CD14-positive monocyte (primary cell): ENCODE measurements at regions not wholly inside any gene's neighbourhood (a gene's known extent, or its start where the extent isn't known, plus 50 kb on each side); places are given as distances from the start of the nearest gene placed in this dataset.

Source experiments
- DNase-seq, 3 donors: peaks; one replicate each; pipeline ENCODE4 v3.0.0-alpha.2; 2011 to 2022
- H2AFZ ChIP-seq: 2 replicates; pipeline ENCODE4 v1.6.0; 2012; ENCODE audit warnings: mild to moderate bottlenecking, low read depth, low read length, inconsistent platforms; ENCODE audit not compliant: insufficient read depth, poor library complexity, severe bottlenecking
- H3K27ac ChIP-seq, 2 donors: 1 replicate in 1 of 2; 2 replicates in 1 of 2; pipeline ENCODE4 v1.5.1; 2012 to 2013; ENCODE audit warnings: low read length in 2 of 2, control low read depth in 1 of 2, inconsistent platforms in 1 of 2, low read depth in 1 of 2, mild to moderate bottlenecking in 1 of 2
- H3K27me3 ChIP-seq, 2 donors: one replicate each; pipeline versions ENCODE4 v1.6.0 to v1.6.1; 2011 to 2013; ENCODE audit warnings: low read length in 2 of 2; ENCODE audit not compliant: control insufficient read depth in 2 of 2, insufficient read depth in 2 of 2
- H3K36me3 ChIP-seq, 2 donors: replicated peaks in 1 of 2; 1 replicate in 1 of 2; 2 replicates in 1 of 2; pipeline versions ENCODE4 v1.5.1 to v1.6.1; 2012 to 2013; ENCODE audit warnings: low read length in 2 of 2, control low read depth in 1 of 2, inconsistent platforms in 1 of 2, mild to moderate bottlenecking in 1 of 2; ENCODE audit not compliant: insufficient read depth in 2 of 2, control insufficient read depth in 1 of 2
- H3K4me1 ChIP-seq, 2 donors: 1 replicate in 1 of 2; 2 replicates in 1 of 2; pipeline versions ENCODE4 v1.5.1 to v1.6.1; 2012 to 2013; ENCODE audit warnings: low read length in 2 of 2, control low read depth in 1 of 2, inconsistent platforms in 1 of 2, mild to moderate bottlenecking in 1 of 2, moderate library complexity in 1 of 2; ENCODE audit not compliant: insufficient read depth in 2 of 2, control insufficient read depth in 1 of 2
- H3K4me2 ChIP-seq: replicated peaks from 2 replicates; pipeline ENCODE3; 2012; ENCODE audit warnings: low read length, moderate library complexity, mild to moderate bottlenecking; ENCODE audit not compliant: poor library complexity, severe bottlenecking; ENCODE audit errors: extremely low read depth
- H3K4me3 ChIP-seq, 3 experiments: fragments of 200-600 bp in 1 of 3; sonication (generic) in 1 of 3; replicated peaks in 1 of 3; 1 replicate in 2 of 3; 2 replicates in 1 of 3; pipeline ENCODE4 v1.5.1; 2011 to 2013; ENCODE audit warnings: low read length in 3 of 3, mild to moderate bottlenecking in 3 of 3, control low read depth in 2 of 3, low read depth in 2 of 3, inconsistent platforms in 1 of 3, moderate library complexity in 1 of 3
- H3K79me2 ChIP-seq: 2 replicates; pipeline ENCODE4 v1.6.0; 2012; ENCODE audit warnings: mild to moderate bottlenecking, control low read depth, inconsistent platforms, low read length, moderate library complexity; ENCODE audit not compliant: insufficient read depth
- H3K9ac ChIP-seq: 2 replicates; pipeline ENCODE4 v1.6.0; 2017; ENCODE audit warnings: low read length, mild to moderate bottlenecking; ENCODE audit not compliant: insufficient read depth, poor library complexity, severe bottlenecking
- H3K9me3 ChIP-seq, 2 donors: replicated peaks in 1 of 2; 1 replicate in 1 of 2; 2 replicates in 1 of 2; pipeline versions ENCODE4 v1.5.1 to v1.6.1; 2012 to 2013; ENCODE audit warnings: low read length in 2 of 2, control low read depth in 1 of 2; ENCODE audit not compliant: control insufficient read depth in 1 of 2, insufficient read depth in 1 of 2
- H4K20me1 ChIP-seq: 2 replicates; pipeline ENCODE4 v1.6.0; 2012; ENCODE audit warnings: mild to moderate bottlenecking, low read length, control low read depth, moderate library complexity; ENCODE audit not compliant: insufficient read depth
- H3K27ac Mint-ChIP-seq, 7 donors: one replicate each; pipeline ENCODE4 v1.8.0; 2020; ENCODE audit warnings: mild to moderate bottlenecking in 7 of 7, mixed read lengths in 7 of 7, moderate library complexity in 6 of 7, inconsistent platforms in 2 of 7
- H3K27me3 Mint-ChIP-seq, 3 donors: one replicate each; pipeline ENCODE4 v1.8.0; 2021 to 2022; ENCODE audit warnings: low read depth in 3 of 3, mild to moderate bottlenecking in 3 of 3, mixed read lengths in 3 of 3, moderate library complexity in 3 of 3, inconsistent platforms in 1 of 3
- H3K36me3 Mint-ChIP-seq, 2 donors: one replicate each; pipeline ENCODE4 v1.8.0; 2020; ENCODE audit warnings: mixed read lengths in 2 of 2, inconsistent platforms in 1 of 2, mild to moderate bottlenecking in 1 of 2
- H3K4me1 Mint-ChIP-seq: one replicate; pipeline ENCODE4 v1.8.0; 2020; ENCODE audit warnings: mild to moderate bottlenecking, mixed read lengths
- H3K4me3 Mint-ChIP-seq, 2 donors: one replicate each; pipeline ENCODE4 v1.8.0; 2020; ENCODE audit warnings: mild to moderate bottlenecking in 2 of 2, mixed read lengths in 2 of 2, moderate library complexity in 1 of 2
- H3K9me3 Mint-ChIP-seq, 7 donors: one replicate each; pipeline ENCODE4 v1.8.0; 2020 to 2022; ENCODE audit warnings: mixed read lengths in 7 of 7, mild to moderate bottlenecking in 6 of 7, moderate library complexity in 6 of 7, inconsistent platforms in 2 of 7
- CTCF ChIP-seq: fragments of 200-600 bp; IDR thresholded peaks from one replicate; pipeline ENCODE4 v1.8.0; 2022; ENCODE audit warnings: antibody characterized with exemption, mild to moderate bottlenecking
- WGBS: methylation state at CpG from one replicate; pipeline ENCODE4 v1.1.5; 2013; ENCODE audit warnings: missing lambda C conversion rate; ENCODE audit not compliant: insufficient coverage; 5-methylcytosine and 5-hydroxymethylcytosine counted together
- intact Hi-C, 2 donors: fragments of 100-400 bp; cut with micrococcal nuclease; formaldehyde crosslinking; loops; one replicate each; pipeline versions ENCODE4 v1.15.0 to v1.15.1; 2023

GRCh38 chr15:87355946-87356345 is 900.6 kb downstream of the NTRK3 start:
- H3K36me3 Mint-ChIP-seq, result no peaks in the 10 kb centered on the region
- no CpG with 5 or more reads among the region's 1 CpG for WGBS

GRCh38 chr15:87354661-87355410 is 901.7 kb downstream of the NTRK3 start:
- H3K27ac ChIP-seq, result no peak overlapping the region
- no peak overlapping the region for H2AFZ ChIP-seq
- no peaks in the 10 kb centered on the region for H3K79me2 ChIP-seq
- no peaks in the 10 kb centered on the region for H4K20me1 ChIP-seq
- Mint-ChIP-seq H3K4me3 (no peak overlapping the region), H3K27me3 (no peaks in the 10 kb centered on the region), H3K9me3 (peaks cover 0 to 19% (median 7%) of the 10 kb centered on the region in 7 donors), H3K27ac (no peak overlapping the region), H3K36me3 (no peaks in the 10 kb centered on the region), H3K4me1 (no peaks in the 10 kb centered on the region)
- H3K27me3 ChIP-seq, result no peaks in the 10 kb centered on the region
- H3K36me3 ChIP-seq, result no peaks in the 10 kb centered on the region
- no peak overlapping the region for H3K4me3 ChIP-seq
- H3K4me1 ChIP-seq, result no peaks in the 10 kb centered on the region
- no peak for TF ChIP-seq CTCF
- H3K9ac ChIP-seq, result no peak overlapping the region
- intact Hi-C loops, result no loop called here
- no CpG with 5 or more reads among the region's 3 CpGs for WGBS
- no peak for DNase-seq
- no peak overlapping the region for H3K4me2 ChIP-seq
- H3K9me3 ChIP-seq, result peaks cover 0 to 5% of the 10 kb centered on the region in 2 donors

More at GRCh38 chr15:87355946-87356345, 900.6 kb downstream of the NTRK3 start:
- H3K4me1 ChIP-seq, result no peaks in the 10 kb centered on the region
- no peaks in the 10 kb centered on the region for H3K36me3 ChIP-seq
- no peaks in the 10 kb centered on the region for H3K79me2 ChIP-seq
- no peak for TF ChIP-seq CTCF
- H3K9me3 ChIP-seq, result peaks cover 0 to 5% of the 10 kb centered on the region in 2 donors
- intact Hi-C loops, result no loop called here
- no peaks in the 10 kb centered on the region for H4K20me1 ChIP-seq
- H3K27ac ChIP-seq, result no peak overlapping the region
- Mint-ChIP-seq H3K9me3 (peaks cover 0 to 18% (median 7%) of the 10 kb centered on the region in 7 donors), H3K4me1 (no peaks in the 10 kb centered on the region), H3K27me3 (no peaks in the 10 kb centered on the region), H3K4me3 (no peak overlapping the region), H3K27ac (no peak overlapping the region)
- DNase-seq, result no peak
- H3K27me3 ChIP-seq, result no peaks in the 10 kb centered on the region
- no peak overlapping the region for H3K9ac ChIP-seq
- no peak overlapping the region for H3K4me2 ChIP-seq
- no peak overlapping the region for H3K4me3 ChIP-seq
- no peak overlapping the region for H2AFZ ChIP-seq
